A549 (cell line): ENCODE measurements at regions not wholly inside any gene's neighbourhood (a gene's known extent, or its start where the extent isn't known, plus 50 kb on each side); places are given as distances from the start of the nearest gene placed in this dataset.

Experiments
- ATAC-seq, 2 experiments: fragments of 200-7000 bp in 1 of 2; fragments of >200 bp in 1 of 2; cut with Nextera tagmentation in 1 of 2; cut with Tn5 transposase in 1 of 2; 3 replicates each; pipeline versions ENCODE4 v1.8.0 to v1.9.1; 2018 to 2020; ENCODE audit warnings: mild to moderate bottlenecking in 1 of 2, moderate library complexity in 1 of 2
- CTCF ChIA-PET: fragments of 300-600 bp; sonication (Branson Sonifier 250); formaldehyde crosslinking; extraction: SDS; loops from one replicate; lab custom pipeline; 2021; ENCODE audit warnings: antibody characterized with exemption, inconsistent platforms; lab: Yijun Ruan, JAX
- POLR2A ChIA-PET: fragments of 350-600 bp; formaldehyde crosslinking; extraction: SDS; loops from one replicate; lab custom pipeline; 2021; ENCODE audit warnings: antibody characterized with exemption, inconsistent platforms; lab: Yijun Ruan, JAX
- DNase-seq, 2 experiments: peaks; one replicate each; pipeline versions ENCODE4 v3.0.0 to v3.0.0-alpha.2; 2011 to 2016; ENCODE audit warnings: low read depth in 1 of 2, low spot score in 1 of 2
- FAIRE-seq: peaks from 2 replicates; lab custom pipeline; 2011; peaks lifted over from hg19 to GRCh38; lab: Jason Lieb, UNC
- H3K27ac ChIP-seq, 2 experiments: fragments of >200 bp; sonication (Bioruptor Twin); formaldehyde crosslinking; 3 replicates each; pipeline ENCODE4 v1.5.1; 2016 to 2017
- H3K4me1 ChIP-seq: fragments of >200 bp; sonication (Bioruptor Twin); formaldehyde crosslinking; 3 replicates; pipeline ENCODE4 v1.6.1; 2016
- H3K4me2 ChIP-seq: fragments of >200 bp; sonication (Bioruptor Twin); formaldehyde crosslinking; 3 replicates; pipeline ENCODE4 v1.6.1; 2016
- H3K4me3 ChIP-seq: fragments of >200 bp; sonication (Bioruptor Twin); formaldehyde crosslinking; 3 replicates; pipeline ENCODE4 v1.5.1; 2016
- H3K9me3 ChIP-seq: fragments of >200 bp; sonication (Bioruptor Twin); formaldehyde crosslinking; 3 replicates; pipeline ENCODE4 v1.6.1; 2016
- BHLHE40 ChIP-seq: IDR thresholded peaks from 2 replicates; pipeline ENCODE4 v1.6.1; 2012; ENCODE audit warnings: low read depth, low read length, inconsistent platforms
- CBX2 ChIP-seq: fragments of 200-600 bp; sonication (generic); IDR thresholded peaks from 2 replicates; pipeline ENCODE4 v1.6.1; 2016; ENCODE audit warnings: low read depth, mild to moderate bottlenecking, borderline replicate concordance
- CBX8 ChIP-seq: fragments of 200-600 bp; sonication (generic); IDR thresholded peaks from 2 replicates; pipeline ENCODE4 v1.6.1; 2016
- CEBPB ChIP-seq, 2 experiments: fragments of >200 bp in 1 of 2; sonication (Bioruptor Twin) in 1 of 2; formaldehyde crosslinking in 1 of 2; IDR thresholded peaks; 2 replicates each; pipeline ENCODE4 v1.6.1; 2012 to 2016
- CHD4 ChIP-seq: fragments of 200-600 bp; sonication (generic); IDR thresholded peaks from 2 replicates; pipeline ENCODE4 v1.6.1; 2016; ENCODE audit warnings: antibody characterized with exemption, mild to moderate bottlenecking, borderline replicate concordance
- E2F6 ChIP-seq: IDR thresholded peaks from 2 replicates; pipeline ENCODE4 v1.6.1; 2012; ENCODE audit warnings: low read depth, borderline replicate concordance
- ESRRA ChIP-seq: fragments of 150-350 bp; IDR thresholded peaks from 2 replicates; pipeline ENCODE4 v1.6.1; 2014; ENCODE audit warnings: mild to moderate bottlenecking, low read length, borderline replicate concordance
- FOSB ChIP-seq: fragments of 250-450 bp; sonication (Bioruptor Pico); IDR thresholded peaks from 2 replicates; pipeline ENCODE4 v1.5.0; 2020; ENCODE audit warnings: mild to moderate bottlenecking, moderate library complexity
- FOXS1 ChIP-seq: fragments of 250-450 bp; sonication (Bioruptor Pico); IDR thresholded peaks from 2 replicates; pipeline ENCODE4 v1.5.0; 2020; ENCODE audit warnings: mild to moderate bottlenecking, moderate library complexity
- HDAC2 ChIP-seq: fragments of 200-600 bp; sonication (generic); IDR thresholded peaks from 2 replicates; pipeline ENCODE4 v1.6.1; 2016
- HEYL ChIP-seq: fragments of 250-450 bp; sonication (Bioruptor Pico); IDR thresholded peaks from 2 replicates; pipeline ENCODE4 v1.8.0; 2021; ENCODE audit warnings: mild to moderate bottlenecking, moderate library complexity
- JUN ChIP-seq, 2 experiments: fragments of >200 bp; sonication (Bioruptor Twin); formaldehyde crosslinking; IDR thresholded peaks; 2 replicates in 1 of 2; 3 replicates in 1 of 2; pipeline ENCODE4 v1.6.1; 2016 to 2017
- KDM1A ChIP-seq: fragments of 200-600 bp; sonication (generic); IDR thresholded peaks from 2 replicates; pipeline ENCODE4 v1.6.1; 2016; ENCODE audit warnings: low read depth, mild to moderate bottlenecking
- KDM5A ChIP-seq: fragments of 200-600 bp; sonication (generic); IDR thresholded peaks from 2 replicates; pipeline ENCODE4 v1.6.1; 2016; ENCODE audit warnings: antibody characterized with exemption, mild to moderate bottlenecking
- MAX ChIP-seq: IDR thresholded peaks from 2 replicates; pipeline ENCODE4 v1.6.1; 2012
- MAZ ChIP-seq: fragments of 150-350 bp; IDR thresholded peaks from 2 replicates; pipeline ENCODE4 v1.6.1; 2014; ENCODE audit warnings: antibody characterized with exemption, low read depth, low read length, borderline replicate concordance
- MYC ChIP-seq: IDR thresholded peaks from 2 replicates; pipeline ENCODE4 v1.6.1; 2012; ENCODE audit warnings: mild to moderate bottlenecking, inconsistent platforms, low read length, improper control_type of control experiment, borderline replicate concordance
- NFE2L2 ChIP-seq: fragments of 150-350 bp; conservative IDR thresholded peaks from 2 replicates; pipeline ENCODE4 v1.6.1; 2014; ENCODE audit warnings: low read length
- NPAS2 ChIP-seq: fragments of 250-450 bp; sonication (Bioruptor Pico); IDR thresholded peaks from 2 replicates; pipeline ENCODE4 v1.8.0; 2022; ENCODE audit warnings: mild to moderate bottlenecking, moderate library complexity, borderline replicate concordance
- NR3C1 ChIP-seq: fragments of >200 bp; sonication (Bioruptor Twin); formaldehyde crosslinking; IDR thresholded peaks from 3 replicates; pipeline ENCODE4 v1.6.1; 2017
- PBX3 ChIP-seq: IDR thresholded peaks from 2 replicates; pipeline ENCODE4 v1.6.1; 2012
- POLR2A ChIP-seq: IDR thresholded peaks from 2 replicates; pipeline ENCODE4 v1.6.1; 2012; ENCODE audit warnings: mild to moderate bottlenecking, low read length
- POLR2AphosphoS2 ChIP-seq: conservative IDR thresholded peaks from 2 replicates; pipeline ENCODE4 v1.6.1; 2012; ENCODE audit warnings: low read length, improper control_type of control experiment, inconsistent platforms
- RAD21 ChIP-seq, 2 experiments: fragments of >200 bp in 1 of 2; sonication (Bioruptor Twin) in 1 of 2; formaldehyde crosslinking in 1 of 2; IDR thresholded peaks in 1 of 2; conservative IDR thresholded peaks in 1 of 2; 2 replicates in 1 of 2; 3 replicates in 1 of 2; pipeline ENCODE4 v1.6.1; 2012 to 2018; ENCODE audit warnings: inconsistent platforms in 1 of 2
- REST ChIP-seq: fragments of 200-600 bp; sonication (generic); IDR thresholded peaks from 2 replicates; pipeline ENCODE4 v1.6.1; 2016; ENCODE audit warnings: antibody characterized with exemption, mild to moderate bottlenecking, moderate library complexity
- RFX5 ChIP-seq: fragments of 450-650 bp; IDR thresholded peaks from 2 replicates; pipeline ENCODE4 v1.7.1; 2014; ENCODE audit warnings: antibody characterized with exemption, mild to moderate bottlenecking, moderate library complexity
- RNF2 ChIP-seq: fragments of 200-600 bp; sonication (generic); IDR thresholded peaks from 2 replicates; pipeline ENCODE4 v1.6.1; 2016; ENCODE audit warnings: low read depth, mild to moderate bottlenecking, antibody characterized with exemption, moderate library complexity, borderline replicate concordance
- SMC3 ChIP-seq: fragments of >200 bp; sonication (Bioruptor Twin); formaldehyde crosslinking; IDR thresholded peaks from 3 replicates; pipeline ENCODE4 v1.6.1; 2018; ENCODE audit warnings: inconsistent platforms
- TFCP2L1 ChIP-seq: fragments of 250-450 bp; sonication (Bioruptor Pico); IDR thresholded peaks from 2 replicates; pipeline ENCODE4 v1.5.0; 2021; ENCODE audit warnings: mild to moderate bottlenecking
- ZC3H11A ChIP-seq: fragments of 450-650 bp; IDR thresholded peaks from 2 replicates; pipeline ENCODE4 v1.6.1; 2014; ENCODE audit warnings: antibody characterized with exemption, mild to moderate bottlenecking
- ZSCAN20 ChIP-seq: fragments of 250-450 bp; sonication (Bioruptor Pico); IDR thresholded peaks from 2 replicates; pipeline ENCODE4 v1.8.0; 2022; ENCODE audit warnings: mild to moderate bottlenecking, moderate library complexity
- WGBS: methylation state at CpG from one replicate; pipeline ENCODE4 v1.1.6; 2017; ENCODE audit errors: missing lambda C conversion rate; 5-methylcytosine and 5-hydroxymethylcytosine counted together

GRCh38 chr5:105619725-105620124, 2051.0 kb downstream of the EFNA5 start:
- no peak overlapping the region for H3K27ac ChIP-seq
- TF ChIP-seq FOXS1 (CRISPR knock-in tag): no peak
- TF ChIP-seq REST: no peak
- no peak for TF ChIP-seq KDM1A
- no peak for TF ChIP-seq ZSCAN20 (CRISPR knock-in tag)
- TF ChIP-seq MAZ: no peak
- no peak for TF ChIP-seq NFE2L2
- TF ChIP-seq POLR2AphosphoS2: no peak
- TF ChIP-seq BHLHE40: no peak
- no peak for TF ChIP-seq RAD21 (conservative IDR thresholded peaks at IDR 0.05 in 1 of 2, IDR thresholded peaks at IDR 0.05 in 1 of 2)
- TF ChIP-seq POLR2A: no peak
- TF ChIP-seq MAX: no peak
- TF ChIP-seq CBX2: no peak
- no peak for TF ChIP-seq SMC3
- no peak for TF ChIP-seq CEBPB (IDR thresholded peaks at IDR 0.05)
- 46% methylated on average over 3 of the region's 3 CpGs for WGBS
- no peak for ATAC-seq
- no peak overlapping the region for H3K4me2 ChIP-seq
- DNase-seq: no peak
- H3K4me1 ChIP-seq: no peaks in the 10 kb centered on the region
- H3K4me3 ChIP-seq: no peak overlapping the region
- ChIA-PET CTCF (no interaction called here), POLR2A (no interaction called here)
- FAIRE-seq: no peak
- H3K9me3 ChIP-seq: no peaks in the 10 kb centered on the region

GRCh38 chr5:105617436-105618215, 2053.1 kb downstream of the EFNA5 start:
- CTCF ChIA-PET: no interaction called here
- Histone ChIP-seq H3K9me3 (no peaks in the 10 kb centered on the region), H3K4me2 (no peak overlapping the region), H3K27ac (no peak overlapping the region), H3K4me1 (no peaks in the 10 kb centered on the region), H3K4me3 (no peak overlapping the region)
- FAIRE-seq (no peak), DNase-seq (no peak), ATAC-seq (no peak)
- WGBS: 20% methylated on average over 2 of the region's 2 CpGs
- POLR2A ChIA-PET: no interaction called here
- TF ChIP-seq ZC3H11A: no peak
- no peak for TF ChIP-seq HEYL (CRISPR knock-in tag)
- TF ChIP-seq CHD4: no peak
- no peak for TF ChIP-seq RAD21 (conservative IDR thresholded peaks at IDR 0.05 in 1 of 2, IDR thresholded peaks at IDR 0.05 in 1 of 2)
- no peak for TF ChIP-seq CBX8
- TF ChIP-seq RFX5: no peak
- no peak for TF ChIP-seq POLR2AphosphoS2
- TF ChIP-seq RNF2: no peak

- ATAC-seq (no peak), FAIRE-seq (no peak), DNase-seq (no peak)
- no peak overlapping the region for H3K27ac ChIP-seq
- H3K4me2 ChIP-seq: no peak overlapping the region
- H3K4me3 ChIP-seq: no peak overlapping the region
- H3K4me1 ChIP-seq: no peaks in the 10 kb centered on the region
- ChIA-PET CTCF (no interaction called here), POLR2A (no interaction called here)
- H3K9me3 ChIP-seq: no peaks in the 10 kb centered on the region
- no peak for TF ChIP-seq NPAS2 (CRISPR knock-in tag)
- TF ChIP-seq NR3C1: no peak
- no peak for TF ChIP-seq BHLHE40
- no peak for TF ChIP-seq E2F6
- TF ChIP-seq HDAC2: no peak
- no peak for TF ChIP-seq JUN (IDR thresholded peaks at IDR 0.05)
- no peak for TF ChIP-seq FOSB
- no peak for TF ChIP-seq PBX3
- TF ChIP-seq CHD4: no peak
- TF ChIP-seq MAX: no peak
- TF ChIP-seq MYC: no peak
- TF ChIP-seq ESRRA: no peak
- TF ChIP-seq TFCP2L1: no peak
- no peak for TF ChIP-seq KDM5A
- WGBS: 39% methylated on average over 2 of the region's 2 CpGs
Observed at GRCh38 chr5:105616599-105616998, 2054.0 kb upstream of the NUDT12 start.
